HG03521 (cell line): ENCODE measurements at regions not wholly inside any gene's neighbourhood (a gene's known extent, or its start where the extent isn't known, plus 50 kb on each side); places are given as distances from the start of the nearest gene placed in this dataset.
"Not testable (repeated sequence)": the region's sequence is repeated elsewhere in the genome, so short reads cannot be mapped to it uniquely, and the experiment has no call there.

Source experiments
- ATAC-seq: cut with Tn5 transposase; IDR thresholded peaks from one replicate; pipeline ENCODE4 v1.9.1; 2021; ENCODE audit warnings: mild to moderate bottlenecking, moderate library complexity; ENCODE audit not compliant: unreplicated experiment

GRCh38 chr13:89982407-89983095 is 1364.9 kb upstream of the MIR17HG start:
- no peak for ATAC-seq

DNA sequence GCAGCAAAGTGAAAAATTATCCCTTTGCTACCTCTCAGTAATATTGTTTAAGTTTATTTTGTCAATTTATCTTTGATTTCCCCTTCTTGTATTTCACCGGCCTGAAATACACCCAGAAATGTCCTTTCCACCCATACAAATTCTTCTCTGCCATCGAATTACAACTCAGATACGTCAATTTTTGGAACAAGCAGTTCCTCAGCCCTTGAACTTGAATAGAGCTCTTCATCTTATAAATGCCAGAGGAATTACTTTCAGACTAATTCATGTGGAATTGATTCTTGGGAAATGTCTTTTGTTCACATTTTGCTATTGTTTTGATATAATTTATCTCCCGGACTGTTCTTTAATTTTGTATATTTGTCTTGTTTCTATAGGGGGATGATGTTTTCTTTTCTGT is 1359.3 kb upstream of the MIR17HG start:
- ATAC-seq, result no peak

GRCh38 chr13:90003566-90003965 is 1343.9 kb upstream of the MIR17HG start:
- no peak for ATAC-seq

DNA sequence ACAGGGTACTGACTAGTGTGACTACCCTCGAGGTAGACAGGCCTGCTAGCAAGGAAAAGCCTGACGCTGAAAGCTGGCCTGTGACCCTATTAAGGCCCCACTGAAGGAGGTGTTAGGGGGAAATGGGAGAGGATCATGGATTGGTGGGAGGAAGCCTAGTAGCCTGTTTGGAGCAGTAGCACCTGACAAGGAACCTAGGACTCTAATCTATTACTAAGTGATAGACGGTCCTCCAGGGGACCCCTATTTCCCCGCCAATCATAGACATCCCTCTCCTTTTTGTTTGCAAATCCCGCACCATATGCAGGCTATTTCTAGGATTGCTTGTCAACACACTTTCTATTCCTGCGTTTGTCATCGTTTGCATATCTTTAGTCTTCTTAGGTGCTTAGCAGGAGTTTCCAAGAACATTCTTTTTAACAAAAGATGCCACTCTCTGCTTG is 1338.8 kb upstream of the MIR17HG start:
- no peak for ATAC-seq

DNA sequence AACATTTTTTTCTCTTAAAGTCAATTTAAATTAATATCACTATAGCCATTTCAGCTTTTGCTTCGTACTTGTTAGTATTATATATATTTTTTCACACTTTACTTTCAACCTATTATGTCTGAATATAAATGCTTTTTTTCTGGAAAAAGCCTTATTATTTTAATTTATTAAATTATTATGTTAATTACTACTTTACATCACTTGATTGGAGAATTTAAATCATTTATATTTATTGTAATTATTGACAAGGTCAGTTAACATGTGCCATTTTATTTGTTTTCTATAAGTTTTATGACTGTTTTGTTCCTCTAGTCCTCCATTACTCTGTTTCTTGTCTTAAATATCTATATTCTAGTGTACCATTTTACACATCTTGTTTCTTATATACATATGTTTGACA is 1333.4 kb upstream of the MIR17HG start:
- no peak for ATAC-seq

GRCh38 chr13:90015565-90016507 is 1331.7 kb upstream of the MIR17HG start:
- ATAC-seq, result no peak

DNA sequence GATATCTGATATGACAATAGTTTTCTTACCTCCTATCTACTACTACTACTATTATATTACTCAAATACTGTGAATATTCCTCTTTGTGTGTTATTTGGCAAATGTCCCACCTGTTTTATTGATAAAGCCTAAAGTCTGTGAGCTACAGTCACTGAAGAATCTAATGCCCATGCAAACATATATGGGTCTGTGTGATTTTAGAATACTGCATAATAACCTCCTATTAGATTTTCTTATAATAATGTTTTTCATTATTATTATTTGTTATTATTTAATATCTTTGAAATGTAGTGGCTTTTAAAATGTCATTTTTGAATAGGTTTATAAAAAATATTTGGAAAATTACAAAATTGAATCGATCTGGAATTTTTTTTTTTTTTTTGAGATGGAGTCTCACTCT is 1330.8 kb upstream of the MIR17HG start:
- ATAC-seq, result no peak

DNA sequence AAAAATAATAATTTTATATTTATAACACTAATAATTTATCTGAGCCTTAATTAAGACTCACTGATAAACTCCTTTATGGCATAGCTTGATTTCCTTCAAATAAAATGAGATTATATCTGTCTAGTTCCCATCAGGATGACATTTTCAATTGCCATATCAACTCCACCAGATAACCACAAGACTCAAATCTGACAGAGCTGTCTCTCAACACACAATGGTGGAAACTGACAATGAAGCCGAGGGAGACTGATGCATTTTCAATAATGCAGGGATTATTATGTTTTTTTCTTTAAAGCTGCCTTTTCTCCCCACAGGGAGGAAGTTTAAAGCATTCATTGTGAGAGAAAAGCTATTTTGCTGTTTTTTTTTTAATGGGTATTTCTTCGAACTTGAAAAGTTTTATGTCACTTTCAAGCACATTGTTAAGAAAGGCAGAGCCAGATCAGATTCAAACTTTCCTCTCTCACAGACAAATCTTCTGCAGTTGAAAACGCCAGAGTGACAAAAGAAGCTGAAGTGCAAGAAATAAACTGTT is 1326.9 kb upstream of the MIR17HG start:
- ATAC-seq, result no peak

- ATAC-seq, result no peak
Measured at GRCh38 chr13:90027409-90027808, 1320.1 kb upstream of the MIR17HG start.

DNA sequence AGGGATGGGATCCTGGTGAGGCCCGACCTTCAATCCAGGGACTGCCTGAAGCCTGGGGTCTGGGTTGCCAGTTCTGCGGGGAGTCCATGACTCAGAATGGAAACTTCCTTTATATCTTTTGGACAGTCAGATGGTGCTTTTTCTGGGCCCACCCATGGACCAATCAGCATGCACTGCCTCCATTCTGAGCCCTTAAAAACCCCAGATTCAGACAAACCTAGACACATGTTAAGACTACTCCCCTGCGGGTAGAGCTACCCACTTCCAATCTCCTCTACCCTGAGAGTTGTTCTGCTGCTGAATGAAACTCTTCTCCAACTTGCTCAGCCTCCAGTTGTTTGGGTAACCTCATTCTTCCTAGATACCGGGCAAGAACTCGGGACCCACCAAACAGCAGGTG is 1315.2 kb upstream of the MIR17HG start:
- no peak for ATAC-seq

GRCh38 chr13:90032841-90033493 is 1314.5 kb upstream of the MIR17HG start:
- no peak for ATAC-seq

DNA sequence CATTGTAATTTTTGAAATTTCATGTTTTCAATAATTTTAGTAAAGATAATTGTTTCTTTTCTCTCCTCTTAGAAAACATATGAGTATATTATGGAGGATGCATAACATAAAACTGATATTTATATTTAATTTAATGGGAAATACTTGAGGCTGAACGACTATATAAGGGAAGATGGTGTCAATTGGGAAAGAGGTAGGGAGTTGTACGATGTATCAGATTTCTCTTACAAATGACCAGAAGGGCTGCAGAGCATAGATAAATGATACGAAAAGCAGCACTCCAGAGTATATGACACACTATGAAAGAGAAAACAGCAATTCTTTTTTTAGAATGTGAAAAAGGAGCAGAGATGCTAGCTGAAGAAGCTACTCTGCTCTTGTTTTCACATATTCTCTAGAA is 1308.0 kb upstream of the MIR17HG start:
- ATAC-seq, result no peak

- no peak for ATAC-seq
Measured at GRCh38 chr13:90047600-90047999, 1299.9 kb upstream of the MIR17HG start.

DNA sequence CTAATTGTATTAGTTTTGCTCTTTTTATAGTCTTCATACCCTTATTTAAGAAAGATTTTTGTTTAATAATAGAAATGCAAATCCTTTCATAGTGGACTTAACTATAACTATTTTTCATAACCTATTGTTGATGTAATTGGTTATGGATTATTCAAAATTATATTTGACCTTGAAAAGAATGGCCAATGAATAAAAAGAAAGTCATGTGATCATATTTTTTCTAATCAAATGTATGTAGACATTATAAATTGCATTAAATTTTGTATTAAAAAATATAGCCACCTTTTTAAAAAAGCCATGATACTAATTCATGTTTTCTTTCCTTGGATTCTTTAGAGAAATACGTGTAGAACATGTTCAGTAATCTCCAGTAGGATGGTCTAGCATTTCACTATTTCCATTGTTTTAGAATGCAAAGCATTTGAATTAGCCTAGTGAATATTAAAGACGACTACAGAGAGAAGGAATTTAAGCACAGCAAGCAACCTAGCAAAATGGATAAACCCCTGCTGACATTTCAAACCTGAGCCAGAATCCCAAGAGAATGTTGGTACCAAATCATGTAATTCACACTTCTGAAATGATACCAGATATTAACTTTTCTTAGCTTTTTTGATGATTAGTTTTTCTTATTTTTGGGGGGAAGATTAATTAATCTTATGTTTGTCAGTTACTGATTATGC is 1297.4 kb upstream of the MIR17HG start:
- no peak for ATAC-seq

GRCh38 chr13:90055121-90055520 is 1292.4 kb upstream of the MIR17HG start:
- ATAC-seq, result no peak

DNA sequence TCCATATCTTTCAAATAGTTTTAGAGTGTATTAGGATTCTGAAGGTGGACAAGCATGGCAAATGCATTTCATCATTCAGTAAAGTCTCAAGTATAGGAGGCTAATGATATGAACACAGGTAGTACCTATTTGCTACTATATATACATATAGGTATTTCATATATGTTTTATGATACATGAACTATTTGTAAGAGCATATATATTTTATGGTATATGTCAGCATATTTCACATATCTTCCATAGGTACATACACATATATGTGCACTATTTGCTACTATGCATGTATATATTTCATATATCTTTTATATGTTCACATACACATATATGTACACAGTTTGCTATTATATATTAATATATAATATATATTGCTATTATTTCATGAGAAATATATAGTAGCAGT is 1291.7 kb upstream of the MIR17HG start:
- no peak for ATAC-seq

- ATAC-seq, result not testable (repeated sequence)
Measured at GRCh38 chr13:90064226-90064625, 1283.3 kb upstream of the MIR17HG start.

GRCh38 chr13:90068658-90069057 is 1278.8 kb upstream of the MIR17HG start:
- ATAC-seq, result no peak

- ATAC-seq, result no peak
Measured at GRCh38 chr13:90070362-90070761, 1277.1 kb upstream of the MIR17HG start.

DNA sequence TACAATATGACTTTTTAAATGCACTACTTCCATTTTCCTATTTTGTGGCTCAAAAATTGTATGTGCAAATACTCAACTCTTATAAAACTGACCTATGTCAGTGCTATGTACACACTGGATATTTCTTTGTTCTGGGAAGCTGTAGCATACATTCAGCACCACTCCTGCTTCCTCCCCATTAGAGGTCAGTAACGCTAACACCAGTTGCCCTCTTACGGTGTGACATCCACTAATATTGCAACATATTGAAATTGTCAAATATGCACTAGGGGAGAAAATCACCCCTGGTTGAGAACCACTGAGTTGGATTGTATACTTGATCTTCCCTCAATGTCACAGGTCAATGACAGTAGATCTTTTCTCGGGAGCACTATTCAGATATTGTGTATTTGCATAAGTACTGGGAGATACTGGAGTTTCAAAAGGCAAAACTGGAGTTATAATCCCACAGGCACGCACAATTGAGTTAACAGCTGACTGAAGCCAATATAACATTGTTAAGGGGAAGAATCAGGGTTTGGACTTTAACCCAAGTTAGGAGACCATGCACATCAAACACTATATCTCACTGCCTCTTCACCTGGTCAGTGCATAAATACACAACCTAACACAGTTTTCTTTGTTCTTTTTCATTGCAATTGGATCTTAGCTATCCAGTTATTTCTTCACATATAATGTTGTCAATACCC is 1276.5 kb upstream of the MIR17HG start:
- ATAC-seq, result no peak
